GM13977 (cell line): ENCODE measurements at regions not wholly inside any gene's neighbourhood (a gene's known extent, or its start where the extent isn't known, plus 50 kb on each side); places are given as distances from the start of the nearest gene placed in this dataset.

ENCODE experiments used
- DNase-seq: peaks from one replicate; pipeline ENCODE4 v3.0.0; 2012; ENCODE audit warnings: low spot score
- in situ Hi-C: fragments of 300-500 bp; cut with MboI; formaldehyde crosslinking; loops from one replicate; pipeline ENCODE4 v1.12.0; 2022; ENCODE audit warnings: low sequenced_read_pairs, low pct_unique_long_range_greater_than_20kb, mixed read lengths, inconsistent platforms; ENCODE audit not compliant: unreplicated experiment
- TF ChIP-seq, protein P1 (sequence below): IDR thresholded peaks from 2 replicates; pipeline ENCODE4 v1.5.1; 2012; ENCODE audit warnings: mild to moderate bottlenecking, control low read depth; ENCODE audit not compliant: insufficient read depth; ENCODE audit errors: extremely low read depth, missing control alignments

DNA sequence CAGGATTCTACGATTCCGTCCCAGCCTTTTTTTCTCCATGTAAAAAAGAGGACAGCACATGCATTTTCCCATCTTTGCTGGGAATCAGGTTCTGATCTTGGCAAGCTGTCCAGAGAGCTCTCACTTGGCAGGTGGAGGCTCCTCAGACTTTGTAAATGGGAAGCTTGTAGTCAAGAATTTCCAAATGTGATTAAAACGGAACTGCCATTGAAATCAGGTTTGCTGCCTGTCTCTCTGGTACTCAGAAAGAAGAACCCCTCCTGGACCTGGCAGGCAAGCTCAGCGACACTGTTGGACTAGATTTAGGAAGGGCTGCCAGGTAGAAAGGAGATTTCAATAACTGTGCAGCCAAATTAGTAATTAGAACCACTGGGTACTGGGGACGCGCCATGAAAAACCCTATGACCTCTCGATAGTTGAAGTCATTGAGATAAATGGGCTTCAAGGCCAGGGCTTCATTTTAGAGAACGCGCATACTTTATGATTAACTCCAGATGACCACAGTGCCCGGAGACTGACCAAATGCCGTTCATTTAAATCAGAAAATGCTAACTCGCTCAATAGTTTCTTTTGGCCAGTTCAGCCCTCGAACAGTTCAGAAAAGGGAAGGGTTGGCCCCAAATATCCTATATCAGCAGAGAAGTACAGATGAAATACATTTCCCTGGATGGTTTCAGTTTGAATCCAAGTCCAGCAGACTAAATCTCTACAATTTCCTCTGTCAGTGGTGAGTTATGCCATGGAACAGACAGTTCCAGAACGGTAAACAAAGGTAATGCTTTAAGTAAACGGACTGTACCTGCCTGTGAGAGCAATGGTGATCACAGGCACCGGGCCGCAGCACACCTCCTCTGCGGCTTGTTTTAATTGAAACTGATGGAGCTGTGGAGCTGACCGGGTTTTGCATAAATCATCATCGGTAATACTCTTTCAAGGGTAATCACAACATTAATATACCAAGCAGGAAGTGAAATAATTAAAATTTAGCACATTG, 517.4 kb downstream of the RFC3 start:
- TF ChIP-seq, protein P1, sequence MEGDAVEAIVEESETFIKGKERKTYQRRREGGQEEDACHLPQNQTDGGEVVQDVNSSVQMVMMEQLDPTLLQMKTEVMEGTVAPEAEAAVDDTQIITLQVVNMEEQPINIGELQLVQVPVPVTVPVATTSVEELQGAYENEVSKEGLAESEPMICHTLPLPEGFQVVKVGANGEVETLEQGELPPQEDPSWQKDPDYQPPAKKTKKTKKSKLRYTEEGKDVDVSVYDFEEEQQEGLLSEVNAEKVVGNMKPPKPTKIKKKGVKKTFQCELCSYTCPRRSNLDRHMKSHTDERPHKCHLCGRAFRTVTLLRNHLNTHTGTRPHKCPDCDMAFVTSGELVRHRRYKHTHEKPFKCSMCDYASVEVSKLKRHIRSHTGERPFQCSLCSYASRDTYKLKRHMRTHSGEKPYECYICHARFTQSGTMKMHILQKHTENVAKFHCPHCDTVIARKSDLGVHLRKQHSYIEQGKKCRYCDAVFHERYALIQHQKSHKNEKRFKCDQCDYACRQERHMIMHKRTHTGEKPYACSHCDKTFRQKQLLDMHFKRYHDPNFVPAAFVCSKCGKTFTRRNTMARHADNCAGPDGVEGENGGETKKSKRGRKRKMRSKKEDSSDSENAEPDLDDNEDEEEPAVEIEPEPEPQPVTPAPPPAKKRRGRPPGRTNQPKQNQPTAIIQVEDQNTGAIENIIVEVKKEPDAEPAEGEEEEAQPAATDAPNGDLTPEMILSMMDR, result no peak
- in situ Hi-C loops, result no loop called here
- DNase-seq, result no peak

DNA sequence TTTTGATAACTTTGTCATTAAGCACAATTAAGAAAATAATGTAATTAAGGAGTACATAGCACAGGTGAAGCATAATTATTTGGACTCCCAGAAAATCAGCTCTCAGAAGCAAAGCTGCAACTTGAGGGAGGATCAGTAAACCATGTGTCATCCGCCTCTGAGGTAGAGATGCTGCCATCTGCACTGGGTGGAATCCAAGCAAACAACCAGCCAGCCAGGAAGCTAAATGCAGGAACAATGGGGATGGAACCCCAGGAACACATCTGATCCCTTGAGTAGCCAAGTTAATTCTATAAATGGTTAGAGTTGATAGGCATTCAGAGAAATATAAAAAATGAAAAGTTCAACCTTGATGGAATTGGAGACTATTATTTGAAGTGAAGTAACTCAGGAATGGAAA, 520.2 kb downstream of the RFC3 start:
- TF ChIP-seq, protein P1, result no peak
- DNase-seq, result no peak
- in situ Hi-C loops, result no loop called here

DNA sequence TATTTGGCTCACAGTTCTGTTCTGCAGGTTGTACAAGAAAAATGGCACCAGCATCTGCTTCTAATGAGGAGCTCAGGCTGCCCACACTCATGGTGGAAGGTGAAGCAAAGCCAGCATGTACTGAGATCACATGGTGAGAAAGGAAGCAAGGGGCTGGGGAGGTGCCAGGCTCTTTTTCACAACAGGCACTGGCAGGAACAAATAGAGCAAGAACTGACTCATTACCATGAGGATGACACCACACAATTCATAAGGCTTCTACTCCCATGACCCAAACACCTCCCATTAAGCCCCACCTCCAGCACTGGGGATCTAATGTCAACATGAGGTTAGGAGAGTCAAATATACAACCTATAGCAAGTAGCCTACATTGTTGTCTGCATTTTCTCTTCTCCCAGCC, 522.6 kb downstream of the RFC3 start:
- TF ChIP-seq, protein P1, result no peak
- DNase-seq, result no peak
- in situ Hi-C loops, result no loop called here

DNA sequence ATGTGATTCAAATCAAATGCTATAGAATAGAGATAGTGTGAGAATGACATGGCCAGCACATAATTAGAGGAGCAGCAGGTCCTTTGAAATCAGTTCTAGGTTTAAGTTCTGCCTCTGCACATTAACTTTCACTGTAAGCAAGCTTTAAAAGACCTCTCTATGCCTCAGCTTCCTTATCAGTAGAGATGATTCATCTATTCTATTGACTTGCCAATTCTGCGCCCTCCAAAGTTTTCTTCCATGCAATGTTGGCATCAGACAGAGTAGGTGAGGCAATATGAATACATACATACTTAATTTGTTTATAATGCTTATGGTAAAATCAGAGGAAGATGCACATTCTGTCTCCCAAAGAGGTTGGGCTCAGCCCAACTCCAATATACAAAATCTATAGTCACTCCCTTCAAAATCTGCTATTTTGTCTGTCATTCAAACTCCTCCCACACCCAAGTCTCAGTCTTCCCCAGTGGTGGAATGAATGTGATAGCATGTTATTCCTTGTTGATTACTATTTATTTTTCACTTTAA, 525.5 kb downstream of the RFC3 start:
- DNase-seq, result no peak
- TF ChIP-seq, protein P1, result no peak
- in situ Hi-C loops, result no loop called here

DNA sequence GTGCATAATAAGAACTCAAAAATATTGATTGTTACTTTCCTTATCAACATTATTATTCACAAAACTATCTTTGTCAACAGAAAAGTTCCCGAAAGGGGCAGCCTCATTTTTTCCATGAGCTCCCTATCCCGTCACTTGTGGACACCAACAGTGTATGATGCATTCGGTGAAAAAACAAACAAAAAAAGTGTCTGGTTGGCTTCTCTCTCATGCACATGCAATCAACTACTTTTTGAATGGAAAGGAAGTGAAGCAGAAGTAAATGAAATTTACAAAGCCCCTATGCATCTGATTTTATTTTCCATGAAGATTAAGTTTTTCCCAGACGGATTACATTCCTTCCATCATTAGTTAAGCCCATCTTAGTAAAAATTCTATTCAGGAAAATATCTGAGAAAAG, 526.9 kb downstream of the RFC3 start:
- in situ Hi-C loops, result no loop called here
- DNase-seq, result no peak
- TF ChIP-seq, protein P1, result no peak

DNA sequence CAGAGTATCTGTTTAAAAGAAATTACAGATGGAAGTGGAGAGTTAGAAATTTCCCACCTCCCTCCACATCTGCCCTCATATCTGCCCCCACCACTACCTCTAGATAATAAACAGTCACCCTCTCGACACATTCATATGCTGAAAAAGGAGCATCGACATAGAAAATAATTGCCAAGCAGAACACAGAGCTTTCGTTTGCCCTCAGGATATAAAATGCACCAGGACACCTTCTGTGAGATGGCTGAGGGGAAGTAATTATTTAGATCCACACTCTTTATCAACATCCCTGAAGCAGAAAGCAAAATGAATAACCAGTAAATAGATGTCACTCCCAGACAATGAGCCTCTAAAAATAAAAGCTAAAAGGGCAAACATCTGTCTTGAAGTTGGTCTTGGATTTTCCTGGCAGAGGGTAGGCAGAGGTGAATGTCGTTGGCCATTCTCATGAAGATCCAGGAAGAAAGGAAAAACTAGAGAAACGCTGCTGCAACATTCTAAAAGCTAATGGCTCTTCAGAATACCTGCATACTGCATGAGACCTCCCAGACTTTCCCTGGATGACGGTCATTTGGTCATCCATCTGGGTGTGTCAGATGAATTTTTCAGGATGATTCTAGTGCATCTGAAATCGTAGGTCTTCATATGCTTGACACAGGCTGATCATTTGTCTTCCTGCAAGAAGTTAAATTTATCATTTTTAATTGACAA, 527.5 kb downstream of the RFC3 start:
- no peak for DNase-seq
- TF ChIP-seq, protein P1, result no peak
- in situ Hi-C loops, result no loop called here
